GM12878 (cell line): ENCODE measurements at regions not wholly inside any gene's neighbourhood (a gene's known extent, or its start where the extent isn't known, plus 50 kb on each side); places are given as distances from the start of the nearest gene placed in this dataset.

Experiments
- ATAC-seq: fragments of 200-7000 bp; cut with Tn5 transposase; 3 replicates; pipeline ENCODE4 v1.9.1; 2020; ENCODE audit warnings: mild to moderate bottlenecking, moderate library complexity
- BruUV-seq: library from RNA; stranded (reverse); fragments of 400-500 nt; replicated peaks from 2 replicates; lab custom pipeline; 2021; lab: Mats Ljungman, UMichigan
- CTCF ChIA-PET: fragments of 300-600 bp; sonication (Branson Sonifier 250); formaldehyde crosslinking; extraction: SDS; loops from one replicate; lab custom pipeline; 2021; ENCODE audit warnings: inconsistent platforms; lab: Yijun Ruan, JAX
- POLR2A ChIA-PET: fragments of 350-600 bp; formaldehyde crosslinking; extraction: SDS; loops from one replicate; lab custom pipeline; 2021; ENCODE audit warnings: inconsistent platforms; lab: Charles Lee
- RAD21 ChIA-PET: fragments of 300-600 bp; sonication (Branson Sonifier 250); formaldehyde crosslinking; loops from one replicate; lab custom pipeline; 2023; ENCODE audit warnings: antibody characterized with exemption; ENCODE audit not compliant: unreplicated experiment; lab: Charles Lee
- SMC1A ChIA-PET: fragments of 300-600 bp; sonication (Branson Sonifier 250); formaldehyde crosslinking; loops from one replicate; lab custom pipeline; 2023; ENCODE audit not compliant: unreplicated experiment, uncharacterized antibody; lab: Charles Lee
- DNase-seq: peaks from one replicate; pipeline ENCODE4 v3.0.0-alpha.2; 2011; ENCODE audit warnings: low read depth, low spot score
- FAIRE-seq: peaks from 3 replicates; lab custom pipeline; 2011; peaks lifted over from hg19 to GRCh38; lab: Jason Lieb, UNC
- H2AFZ ChIP-seq: 2 replicates; pipeline ENCODE4 v1.6.0; 2011; ENCODE audit warnings: low read depth, low read length, control low read depth; ENCODE audit not compliant: control insufficient read depth
- H3K27ac ChIP-seq: 2 replicates; pipeline ENCODE4 v1.5.1; 2011; ENCODE audit warnings: control low read depth; ENCODE audit not compliant: control insufficient read depth, insufficient read depth
- H3K27me3 ChIP-seq, 2 experiments: replicated peaks in 1 of 2; 2 replicates each; pipeline versions ENCODE4 v1.6.0 to v1.6.1; 2011; ENCODE audit warnings: low read length in 1 of 2; ENCODE audit not compliant: control insufficient read depth in 2 of 2, insufficient read depth in 2 of 2
- H3K36me3 ChIP-seq, 2 experiments: 2 replicates each; pipeline ENCODE4 v1.5.1; 2011; ENCODE audit warnings: low read length in 1 of 2; ENCODE audit not compliant: control insufficient read depth in 2 of 2, insufficient read depth in 2 of 2
- H3K4me1 ChIP-seq: 2 replicates; pipeline ENCODE4 v1.6.1; 2011; ENCODE audit warnings: mild to moderate bottlenecking, low read length, moderate library complexity, mixed read lengths; ENCODE audit not compliant: control insufficient read depth, insufficient read depth
- H3K4me2 ChIP-seq: 2 replicates; pipeline ENCODE4 v1.6.0; 2011; ENCODE audit warnings: control low read depth; ENCODE audit not compliant: control insufficient read depth, insufficient read depth
- H3K4me3 ChIP-seq: fragments of 200-600 bp; sonication (generic); 2 replicates; pipeline ENCODE4 v1.5.1; 2016
- H3K79me2 ChIP-seq: 2 replicates; pipeline ENCODE4 v1.6.0; 2011; ENCODE audit warnings: low read length; ENCODE audit not compliant: control insufficient read depth, insufficient read depth
- H3K9ac ChIP-seq: 2 replicates; pipeline ENCODE4 v1.8.0; 2011; ENCODE audit warnings: low read length, control low read depth, mixed read lengths; ENCODE audit not compliant: control insufficient read depth, insufficient read depth
- H3K9me3 ChIP-seq: replicated peaks from 3 replicates; pipeline ENCODE4 v1.5.1; 2011; ENCODE audit warnings: mild to moderate bottlenecking, low read length; ENCODE audit not compliant: control insufficient read depth, insufficient read depth
- H4K20me1 ChIP-seq: 2 replicates; pipeline ENCODE4 v1.6.0; 2011; ENCODE audit not compliant: control insufficient read depth, insufficient read depth
- BCL11A ChIP-seq: IDR thresholded peaks from 2 replicates; pipeline ENCODE4 v1.6.1; 2011; ENCODE audit warnings: low read depth, low read length
- BRCA1 ChIP-seq: IDR thresholded peaks from 2 replicates; pipeline ENCODE4 v1.6.1; 2011; ENCODE audit warnings: low read depth, low read length, improper control_type of control experiment
- CBX3 ChIP-seq: fragments of 200-600 bp; sonication (generic); IDR thresholded peaks from 2 replicates; pipeline ENCODE4 v1.6.1; 2016; ENCODE audit warnings: low read depth, borderline replicate concordance
- CEBPZ ChIP-seq: fragments of 150-350 bp; IDR thresholded peaks from 2 replicates; pipeline ENCODE4 v1.6.1; 2016; ENCODE audit warnings: low read depth, low read length
- IKZF2 ChIP-seq, 2 experiments: fragments of 450-650 bp; IDR thresholded peaks; 2 replicates each; pipeline ENCODE4 v1.6.1; 2017; ENCODE audit warnings: mild to moderate bottlenecking in 2 of 2, moderate library complexity in 2 of 2
- KAT2A ChIP-seq: conservative IDR thresholded peaks from 2 replicates; pipeline ENCODE4 v1.6.1; 2011; ENCODE audit warnings: low read depth, low read length; ENCODE audit not compliant: control insufficient read depth
- MEF2B ChIP-seq: fragments of 450-650 bp; IDR thresholded peaks from 2 replicates; pipeline ENCODE4 v1.6.1; 2018; ENCODE audit warnings: mild to moderate bottlenecking, moderate library complexity; ENCODE audit not compliant: partially characterized antibody, poor library complexity, severe bottlenecking
- MTA2 ChIP-seq: fragments of 450-650 bp; IDR thresholded peaks from 2 replicates; pipeline ENCODE4 v1.6.1; 2016; ENCODE audit warnings: low read depth, mild to moderate bottlenecking, moderate library complexity
- NFYB ChIP-seq: IDR thresholded peaks from 2 replicates; pipeline ENCODE4 v1.6.1; 2011; ENCODE audit warnings: low read depth, mild to moderate bottlenecking, low read length, improper control_type of control experiment, moderate library complexity; ENCODE audit not compliant: insufficient read depth
- POLR2AphosphoS5 ChIP-seq: IDR thresholded peaks from 2 replicates; pipeline ENCODE4 v1.6.1; 2011; ENCODE audit warnings: mild to moderate bottlenecking, low read length, inconsistent platforms
- STAT3 ChIP-seq: IDR thresholded peaks from 2 replicates; pipeline ENCODE4 v1.6.1; 2011; ENCODE audit warnings: low read depth, low read length, improper control_type of control experiment
- WGBS: methylation state at CpG from one replicate; pipeline ENCODE4 v1.1.6; 2016; ENCODE audit warnings: low lambda C conversion rate; ENCODE audit not compliant: insufficient replicate concordance, insufficient coverage; ENCODE audit errors: missing lambda C conversion rate; 5-methylcytosine and 5-hydroxymethylcytosine counted together
- in situ Hi-C: fragments of 300-500 bp; cut with MboI; formaldehyde crosslinking; loops from 9 replicates; pipeline ENCODE4 v1.14.3; 2018; ENCODE audit warnings: mixed read lengths
- intact Hi-C: fragments of 100-400 bp; cut with micrococcal nuclease; formaldehyde crosslinking; loops from one replicate; pipeline ENCODE4 v1.14.2; 2022; ENCODE audit not compliant: unreplicated experiment
- TF ChIP-seq, protein P1 (sequence below): fragments of 450-650 bp; IDR thresholded peaks from 2 replicates; pipeline ENCODE4 v1.6.1; 2016; ENCODE audit warnings: mild to moderate bottlenecking, moderate library complexity, borderline replicate concordance

DNA sequence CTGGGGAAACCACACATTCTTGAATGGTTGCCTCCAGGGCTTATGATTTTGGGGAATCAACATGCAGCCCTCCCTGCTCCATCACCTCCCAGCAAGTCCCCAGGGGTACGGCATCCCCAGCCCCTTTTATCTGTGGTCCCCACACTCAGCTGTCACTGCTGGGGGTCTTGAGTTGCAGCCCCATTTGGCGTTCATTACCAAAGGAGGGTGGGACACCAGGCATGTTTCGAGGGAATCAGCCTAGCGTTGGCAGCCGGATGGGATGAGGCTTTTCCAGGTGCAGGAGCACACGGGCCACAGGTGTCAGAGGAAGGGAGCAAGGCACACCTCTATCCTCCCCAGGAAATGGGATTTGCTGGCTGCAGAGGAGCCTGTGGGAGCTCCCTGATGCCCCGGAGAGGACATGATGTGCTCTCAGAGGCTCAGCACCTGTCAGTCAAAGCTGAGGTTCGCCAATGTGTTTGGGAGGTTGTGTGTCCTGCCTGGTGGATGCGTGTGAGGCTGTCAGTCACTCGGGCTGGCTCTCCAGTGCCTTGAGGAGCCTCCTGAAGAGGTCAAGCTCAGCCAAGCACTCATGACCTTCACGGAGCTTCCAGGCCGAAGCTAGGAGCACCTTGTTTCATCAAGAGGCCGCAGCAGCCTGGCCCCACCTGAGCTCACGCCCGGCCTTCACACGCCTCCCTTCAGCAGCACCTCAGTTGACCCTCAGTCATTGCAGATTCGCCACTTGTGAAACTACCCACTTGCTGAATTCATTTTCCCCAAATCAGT is 95.0 kb downstream of the ERMARD start:
- in situ Hi-C loops = no loop called here
- Histone ChIP-seq H3K4me2 (no peak overlapping the region), H2AFZ (no peak overlapping the region), H3K4me3 (no peak overlapping the region), H3K9me3 (no peaks in the 10 kb centered on the region; the same call in 2 of the 3 replicates), H3K36me3 (no peaks in the 10 kb centered on the region), H3K9ac (no peak overlapping the region), H4K20me1 (no peaks in the 10 kb centered on the region), H3K27ac (no peak overlapping the region), H3K27me3 (no peaks in the 10 kb centered on the region; a peak in 1 of 4 replicates), H3K4me1 (no peaks in the 10 kb centered on the region), H3K79me2 (no peaks in the 10 kb centered on the region)
- intact Hi-C loops = no loop called here
- DNase-seq = no peak
- SMC1A ChIA-PET = interaction anchor here (1.0 kb wide), 1 partner anchor 14 kb away, joined by 3 read pairs; no protein-coding TSS in a partner anchor
- BruUV-seq = no TSS peak
- TF ChIP-seq IKZF2 (IDR thresholded peaks at IDR 0.05) (no peak), NFYB (no peak), BRCA1 (no peak), CEBPZ (no peak), KAT2A (no peak), MTA2 (no peak), POLR2AphosphoS5 (no peak), MEF2B (no peak), BCL11A (no peak), CBX3 (no peak), STAT3 (no peak)
- TF ChIP-seq, protein P1, sequence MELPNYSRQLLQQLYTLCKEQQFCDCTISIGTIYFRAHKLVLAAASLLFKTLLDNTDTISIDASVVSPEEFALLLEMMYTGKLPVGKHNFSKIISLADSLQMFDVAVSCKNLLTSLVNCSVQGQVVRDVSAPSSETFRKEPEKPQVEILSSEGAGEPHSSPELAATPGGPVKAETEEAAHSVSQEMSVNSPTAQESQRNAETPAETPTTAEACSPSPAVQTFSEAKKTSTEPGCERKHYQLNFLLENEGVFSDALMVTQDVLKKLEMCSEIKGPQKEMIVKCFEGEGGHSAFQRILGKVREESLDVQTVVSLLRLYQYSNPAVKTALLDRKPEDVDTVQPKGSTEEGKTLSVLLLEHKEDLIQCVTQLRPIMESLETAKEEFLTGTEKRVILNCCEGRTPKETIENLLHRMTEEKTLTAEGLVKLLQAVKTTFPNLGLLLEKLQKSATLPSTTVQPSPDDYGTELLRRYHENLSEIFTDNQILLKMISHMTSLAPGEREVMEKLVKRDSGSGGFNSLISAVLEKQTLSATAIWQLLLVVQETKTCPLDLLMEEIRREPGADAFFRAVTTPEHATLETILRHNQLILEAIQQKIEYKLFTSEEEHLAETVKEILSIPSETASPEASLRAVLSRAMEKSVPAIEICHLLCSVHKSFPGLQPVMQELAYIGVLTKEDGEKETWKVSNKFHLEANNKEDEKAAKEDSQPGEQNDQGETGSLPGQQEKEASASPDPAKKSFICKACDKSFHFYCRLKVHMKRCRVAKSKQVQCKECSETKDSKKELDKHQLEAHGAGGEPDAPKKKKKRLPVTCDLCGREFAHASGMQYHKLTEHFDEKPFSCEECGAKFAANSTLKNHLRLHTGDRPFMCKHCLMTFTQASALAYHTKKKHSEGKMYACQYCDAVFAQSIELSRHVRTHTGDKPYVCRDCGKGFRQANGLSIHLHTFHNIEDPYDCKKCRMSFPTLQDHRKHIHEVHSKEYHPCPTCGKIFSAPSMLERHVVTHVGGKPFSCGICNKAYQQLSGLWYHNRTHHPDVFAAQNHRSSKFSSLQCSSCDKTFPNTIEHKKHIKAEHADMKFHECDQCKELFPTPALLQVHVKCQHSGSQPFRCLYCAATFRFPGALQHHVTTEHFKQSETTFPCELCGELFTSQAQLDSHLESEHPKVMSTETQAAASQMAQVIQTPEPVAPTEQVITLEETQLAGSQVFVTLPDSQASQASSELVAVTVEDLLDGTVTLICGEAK = no peak
- POLR2A ChIA-PET = no interaction called here
- CTCF ChIA-PET = no interaction called here
- no peak for FAIRE-seq
- WGBS = 56% methylated on average over 17 of the region's 17 CpGs
- RAD21 ChIA-PET = no interaction called here
- no peak for ATAC-seq
